ENCODE measurements at regions not wholly inside any gene's neighbourhood (a gene's known extent, or its start where the extent isn't known, plus 50 kb on each side); places are given as distances from the start of the nearest gene placed in this dataset.

DNA sequence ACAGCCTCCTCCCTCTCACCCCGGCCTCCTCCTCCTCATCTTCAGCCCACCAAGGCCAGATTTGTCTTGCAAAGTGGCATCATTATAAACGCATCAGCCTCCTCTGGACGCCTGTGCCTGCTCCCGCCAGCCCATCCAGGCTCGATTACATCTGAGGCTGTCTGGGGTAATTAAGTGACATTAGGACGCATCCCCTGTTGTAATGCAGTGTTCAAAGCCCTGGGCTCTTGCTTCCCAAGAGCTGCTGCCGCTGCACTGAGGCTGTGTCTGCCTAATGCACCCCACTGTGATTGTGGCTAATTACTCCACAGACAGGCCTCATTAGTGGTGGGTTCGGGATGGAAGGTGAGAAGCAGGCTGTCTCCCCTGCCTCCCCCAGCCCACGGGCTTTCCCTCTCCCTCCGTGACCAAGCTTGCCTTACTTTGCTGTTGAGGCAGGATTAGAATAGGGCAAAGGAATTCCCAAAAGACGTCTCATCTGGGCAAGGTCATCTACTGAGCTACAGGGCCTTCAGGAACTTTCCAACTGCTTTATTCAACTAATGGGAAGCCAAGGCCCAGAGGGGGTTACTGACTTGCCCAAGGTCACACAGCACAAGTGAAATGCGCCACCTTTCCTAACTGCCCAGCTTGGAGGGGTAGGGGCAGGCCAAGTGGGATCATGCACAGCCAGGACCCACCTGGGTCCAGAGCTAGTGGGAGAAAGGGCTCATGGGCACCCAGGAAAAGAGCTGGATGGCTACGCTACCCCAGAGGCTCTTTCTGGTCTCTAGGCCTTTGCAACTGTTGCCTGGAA, 66.2 kb upstream of the PCBD1 start:
- H3K4me1 Mint-ChIP-seq, result peaks cover 7% of the 10 kb centered on the region
- H3K27me3 Mint-ChIP-seq (ENCODE audit: low read depth, poor library complexity), result peaks cover 35% of the 10 kb centered on the region
- no peaks in the 10 kb centered on the region for H3K36me3 Mint-ChIP-seq (ENCODE audit: low read depth)
- no peak overlapping the region for H3K4me3 Mint-ChIP-seq
- DNase-seq, result no peak
- no peak overlapping the region for H3K27ac Mint-ChIP-seq
- TF ChIP-seq, protein P1, sequence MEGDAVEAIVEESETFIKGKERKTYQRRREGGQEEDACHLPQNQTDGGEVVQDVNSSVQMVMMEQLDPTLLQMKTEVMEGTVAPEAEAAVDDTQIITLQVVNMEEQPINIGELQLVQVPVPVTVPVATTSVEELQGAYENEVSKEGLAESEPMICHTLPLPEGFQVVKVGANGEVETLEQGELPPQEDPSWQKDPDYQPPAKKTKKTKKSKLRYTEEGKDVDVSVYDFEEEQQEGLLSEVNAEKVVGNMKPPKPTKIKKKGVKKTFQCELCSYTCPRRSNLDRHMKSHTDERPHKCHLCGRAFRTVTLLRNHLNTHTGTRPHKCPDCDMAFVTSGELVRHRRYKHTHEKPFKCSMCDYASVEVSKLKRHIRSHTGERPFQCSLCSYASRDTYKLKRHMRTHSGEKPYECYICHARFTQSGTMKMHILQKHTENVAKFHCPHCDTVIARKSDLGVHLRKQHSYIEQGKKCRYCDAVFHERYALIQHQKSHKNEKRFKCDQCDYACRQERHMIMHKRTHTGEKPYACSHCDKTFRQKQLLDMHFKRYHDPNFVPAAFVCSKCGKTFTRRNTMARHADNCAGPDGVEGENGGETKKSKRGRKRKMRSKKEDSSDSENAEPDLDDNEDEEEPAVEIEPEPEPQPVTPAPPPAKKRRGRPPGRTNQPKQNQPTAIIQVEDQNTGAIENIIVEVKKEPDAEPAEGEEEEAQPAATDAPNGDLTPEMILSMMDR (IDR thresholded peaks at IDR 0.05), result no peak
- H3K9me3 Mint-ChIP-seq, result no peaks in the 10 kb centered on the region

DNA sequence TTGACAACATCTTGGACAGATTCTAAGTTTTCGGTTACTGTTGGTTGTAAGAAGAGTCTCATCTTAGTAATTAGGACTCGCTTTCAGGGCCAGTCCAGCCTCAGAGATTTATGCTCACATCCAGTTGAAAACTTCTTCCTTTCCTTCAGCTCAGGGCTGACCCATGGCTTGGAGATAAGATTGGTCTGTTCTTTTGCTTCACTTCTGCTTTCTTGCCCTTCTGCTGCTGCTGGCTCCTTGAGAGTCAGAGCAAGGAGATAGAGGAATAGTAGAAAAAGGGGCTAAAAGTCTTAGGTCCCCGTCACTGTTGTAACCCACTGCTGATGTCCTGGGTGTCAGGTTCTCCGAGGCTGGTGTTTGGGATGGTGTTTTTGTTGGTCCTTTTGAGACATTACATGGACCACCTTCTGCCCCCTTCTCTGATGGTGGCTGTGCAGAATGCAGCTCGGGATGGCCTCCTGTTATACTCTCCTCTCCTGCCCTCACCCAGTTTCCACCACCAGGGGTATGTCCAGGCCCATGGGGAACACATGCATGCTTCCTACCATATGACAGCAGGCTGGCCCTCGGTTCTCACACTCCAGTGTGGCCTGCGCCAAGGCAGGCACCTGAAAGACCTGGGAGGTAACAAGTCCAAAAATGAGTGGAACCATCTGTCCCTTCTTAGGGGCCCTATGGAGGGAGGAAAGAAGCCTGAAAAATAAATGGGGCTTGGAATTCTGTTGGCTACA, 67.8 kb upstream of the PCBD1 start:
- Mint-ChIP-seq H3K27ac (no peak overlapping the region), H3K4me1 (peaks cover 7% of the 10 kb centered on the region), H3K36me3 (ENCODE audit: low read depth) (no peaks in the 10 kb centered on the region), H3K9me3 (no peaks in the 10 kb centered on the region), H3K4me3 (no peak overlapping the region), H3K27me3 (ENCODE audit: low read depth, poor library complexity) (peaks cover 28% of the 10 kb centered on the region)
- TF ChIP-seq, protein P1 (IDR thresholded peaks at IDR 0.05), result no peak
- DNase-seq, result no peak

GRCh38 chr10:70958396-70958795, 70.0 kb upstream of the PCBD1 start:
- Mint-ChIP-seq H3K4me3 (no peak overlapping the region), H3K27ac (no peak overlapping the region), H3K27me3 (ENCODE audit: low read depth, poor library complexity) (peaks cover 37% of the 10 kb centered on the region), H3K9me3 (no peaks in the 10 kb centered on the region), H3K36me3 (ENCODE audit: low read depth) (no peaks in the 10 kb centered on the region), H3K4me1 (no peaks in the 10 kb centered on the region)
- TF ChIP-seq, protein P1 (IDR thresholded peaks at IDR 0.05), result no peak
- no peak for DNase-seq

- Mint-ChIP-seq H3K36me3 (ENCODE audit: low read depth) (no peaks in the 10 kb centered on the region), H3K27ac (no peak overlapping the region), H3K27me3 (ENCODE audit: low read depth, poor library complexity) (peaks cover 34% of the 10 kb centered on the region), H3K4me1 (no peaks in the 10 kb centered on the region), H3K4me3 (no peak overlapping the region), H3K9me3 (no peaks in the 10 kb centered on the region)
- no peak for DNase-seq
- TF ChIP-seq, protein P1 (IDR thresholded peaks at IDR 0.05), result no peak
These were observed 72.0 kb upstream of the PCBD1 start for GRCh38 chr10:70960316-70960715.

- Mint-ChIP-seq H3K4me3 (no peak overlapping the region), H3K27me3 (ENCODE audit: low read depth, poor library complexity) (peaks cover 35% of the 10 kb centered on the region), H3K4me1 (no peaks in the 10 kb centered on the region), H3K36me3 (ENCODE audit: low read depth) (no peaks in the 10 kb centered on the region), H3K27ac (no peak overlapping the region), H3K9me3 (no peaks in the 10 kb centered on the region)
- TF ChIP-seq, protein P1 (IDR thresholded peaks at IDR 0.05), result no peak
- DNase-seq, result no peak
These were observed 72.6 kb upstream of the PCBD1 start for GRCh38 chr10:70960783-70961570.

Data from nephron progenitor cell (in vitro differentiated cells).